ENCODE measurements at regions not wholly inside any gene's neighbourhood (a gene's known extent, or its start where the extent isn't known, plus 50 kb on each side); places are given as distances from the start of the nearest gene placed in this dataset.

- TF ChIP-seq SUZ12 (IDR thresholded peaks at IDR 0.05; ENCODE audit: extremely low read depth, insufficient read depth, insufficient read length) (no peak), YY1 (IDR thresholded peaks at IDR 0.05; ENCODE audit: insufficient read depth, insufficient read length) (no peak), ZNF274 (IDR thresholded peaks at IDR 0.05; ENCODE audit: low read depth, low read length) (no peak)
These were observed 60.8 kb upstream of the SORCS2 start for GRCh38 chr4:7131498-7132031.

Measured in NT2/D1 (cell line).